GM18868 (cell line): ENCODE measurements at regions not wholly inside any gene's neighbourhood (a gene's known extent, or its start where the extent isn't known, plus 50 kb on each side); places are given as distances from the start of the nearest gene placed in this dataset.
"Not testable (repeated sequence)": the region's sequence is repeated elsewhere in the genome, so short reads cannot be mapped to it uniquely, and the experiment has no call there.

Experiments
- ATAC-seq: cut with Tn5 transposase; IDR thresholded peaks from one replicate; pipeline ENCODE4 v1.9.1; 2021; ENCODE audit warnings: mild to moderate bottlenecking, moderate library complexity; ENCODE audit not compliant: unreplicated experiment

DNA sequence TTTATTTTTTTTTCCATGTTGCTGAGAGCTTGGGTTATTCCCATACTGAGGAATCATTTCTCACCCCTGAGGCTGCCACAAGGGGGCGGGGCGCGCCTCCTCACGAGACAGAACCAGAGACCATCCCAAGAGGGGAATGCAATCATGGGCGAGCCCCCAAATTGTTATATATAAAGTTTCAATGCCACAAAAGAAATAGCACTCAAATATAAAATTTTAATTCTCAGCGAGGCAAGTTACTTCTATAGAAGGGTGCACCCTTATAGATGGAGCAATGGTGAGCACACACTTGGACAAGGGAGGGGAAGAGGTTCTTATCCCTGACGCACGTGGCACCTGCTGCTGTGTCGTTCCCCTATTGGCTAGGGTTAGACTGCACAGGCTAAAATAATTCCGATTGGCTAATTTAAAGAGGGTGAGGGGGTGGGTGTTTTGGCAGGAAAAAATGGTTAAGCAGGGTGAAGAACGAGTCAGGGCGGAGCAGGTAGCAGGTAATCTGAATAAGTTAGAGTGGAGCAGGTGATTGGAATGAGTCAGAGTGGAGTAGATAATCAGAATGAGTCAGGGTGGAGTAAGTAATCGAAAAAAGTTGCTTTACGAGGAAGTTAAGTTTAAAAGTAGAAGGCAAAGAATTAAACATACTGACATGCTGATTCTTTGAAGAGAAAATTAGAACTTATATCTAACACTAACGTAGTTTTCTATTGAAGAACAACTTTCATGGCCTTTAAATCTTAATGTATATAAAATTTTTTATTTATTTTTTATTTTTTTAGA lies 177.5 kb downstream of the MTCL1 start:
- no peak for ATAC-seq

DNA sequence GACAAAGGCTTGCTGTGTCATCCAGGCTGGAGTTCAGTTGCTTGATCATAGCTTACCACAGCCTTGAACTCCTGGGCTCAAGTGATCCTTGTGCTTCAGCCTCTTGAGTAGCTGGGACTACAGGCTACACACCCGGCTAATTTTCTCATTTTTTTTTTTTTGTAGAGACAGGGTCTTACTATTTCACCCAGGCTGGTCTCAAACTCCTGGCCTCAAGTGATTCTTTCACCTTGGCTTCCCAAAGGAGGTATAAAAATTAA lies 178.0 kb downstream of the MTCL1 start:
- ATAC-seq = no peak

DNA sequence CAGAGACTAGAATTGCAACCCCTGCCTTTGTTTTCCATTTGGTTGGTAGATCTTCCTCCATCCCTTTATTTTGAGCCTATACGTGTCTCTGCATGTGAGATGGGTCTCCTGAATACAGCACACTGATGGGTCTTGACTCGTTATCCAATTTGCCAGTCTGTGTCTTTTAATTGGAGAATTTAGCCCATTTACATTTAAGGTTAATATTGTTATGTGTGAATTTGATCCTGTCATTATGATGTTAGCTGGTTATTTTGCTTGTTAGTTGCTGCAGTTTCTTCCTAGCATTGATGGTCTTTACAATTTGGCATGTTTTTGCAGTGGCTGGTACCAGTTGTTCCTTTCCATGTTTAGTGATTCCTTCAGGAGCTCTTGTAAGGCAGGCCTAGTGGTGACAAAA lies 182.5 kb downstream of the MTCL1 start:
- not testable (repeated sequence) for ATAC-seq

DNA sequence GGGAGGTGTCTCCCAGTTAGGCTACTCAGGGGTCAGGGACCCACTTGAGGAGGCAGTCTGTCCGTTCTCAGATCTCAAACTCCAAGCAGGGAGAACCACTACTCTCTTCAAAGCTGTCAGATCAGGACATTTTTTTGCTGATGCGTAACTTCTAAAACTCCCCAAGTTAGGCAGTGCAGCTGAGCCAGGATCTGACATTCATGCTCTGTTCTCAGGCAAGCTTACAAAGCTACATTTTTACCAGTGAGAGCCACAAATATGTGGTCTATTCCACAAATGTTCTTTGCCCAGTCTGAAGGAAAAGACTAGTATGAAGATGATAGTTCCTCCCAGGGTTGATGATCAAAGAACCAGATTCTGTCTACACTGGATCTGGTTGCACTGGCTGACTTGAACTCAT lies 184.1 kb downstream of the MTCL1 start:
- no peak for ATAC-seq

DNA sequence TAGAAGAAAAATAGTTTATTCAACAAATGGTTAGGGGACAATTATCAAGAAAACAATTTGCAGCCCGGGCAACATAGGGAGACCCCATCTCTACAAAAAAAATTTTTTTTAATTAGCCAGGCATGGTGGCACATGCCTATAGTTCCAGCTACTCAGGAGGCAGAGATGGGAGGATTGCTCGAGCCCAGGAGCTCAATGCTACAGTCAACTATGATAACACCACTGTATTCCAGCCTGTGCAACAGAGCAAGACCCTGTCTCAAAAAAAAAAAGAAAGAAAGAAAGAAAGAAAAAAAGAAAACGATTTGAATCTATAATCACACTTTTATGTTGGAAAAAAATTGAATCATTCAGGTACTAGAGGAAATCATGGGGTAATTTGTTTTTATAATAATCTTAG lies 185.1 kb downstream of the MTCL1 start:
- not testable (repeated sequence) for ATAC-seq

DNA sequence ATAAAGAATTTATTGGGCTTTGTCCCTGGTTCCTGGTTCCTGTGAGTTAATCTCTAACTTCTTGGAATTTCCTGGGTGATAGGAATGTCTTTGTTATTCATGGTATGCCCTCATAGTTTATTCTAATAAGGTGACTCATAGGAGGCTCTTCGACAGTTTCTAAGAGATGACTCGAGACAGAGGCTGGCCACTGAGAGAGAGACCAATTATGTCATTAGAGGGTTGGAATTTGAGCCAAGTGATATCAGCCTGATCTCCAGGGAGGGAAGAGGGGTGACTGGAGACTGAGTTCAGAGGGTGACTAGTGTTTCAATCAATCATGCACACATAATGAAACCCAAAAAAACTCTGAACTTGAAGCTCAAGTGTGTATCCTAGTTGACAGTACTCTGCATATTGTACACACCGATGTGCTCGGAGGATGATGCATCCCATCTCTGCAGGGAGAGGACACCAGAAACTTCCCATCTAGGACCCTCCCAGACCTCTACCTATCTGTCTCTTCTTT lies 185.7 kb downstream of the MTCL1 start:
- no peak for ATAC-seq

DNA sequence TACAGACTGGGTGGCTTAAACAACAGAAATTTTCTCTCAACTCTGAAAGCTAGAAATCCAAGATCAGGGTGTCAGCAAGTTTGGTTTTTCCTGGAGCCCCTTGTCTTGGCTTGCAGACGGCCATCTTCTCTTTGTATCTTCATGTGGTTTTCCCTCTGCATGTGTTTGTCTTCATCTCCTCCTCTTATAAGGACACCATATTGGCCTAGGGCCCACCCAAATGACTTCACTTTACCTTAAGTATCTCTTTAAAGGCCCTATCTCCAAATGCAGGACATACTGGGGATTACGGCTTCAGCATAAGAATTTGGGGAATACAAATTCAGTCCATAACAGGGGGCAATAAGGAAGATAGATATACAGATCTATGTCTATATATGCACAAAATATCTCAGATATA lies 187.9 kb downstream of the MTCL1 start:
- ATAC-seq = no peak

DNA sequence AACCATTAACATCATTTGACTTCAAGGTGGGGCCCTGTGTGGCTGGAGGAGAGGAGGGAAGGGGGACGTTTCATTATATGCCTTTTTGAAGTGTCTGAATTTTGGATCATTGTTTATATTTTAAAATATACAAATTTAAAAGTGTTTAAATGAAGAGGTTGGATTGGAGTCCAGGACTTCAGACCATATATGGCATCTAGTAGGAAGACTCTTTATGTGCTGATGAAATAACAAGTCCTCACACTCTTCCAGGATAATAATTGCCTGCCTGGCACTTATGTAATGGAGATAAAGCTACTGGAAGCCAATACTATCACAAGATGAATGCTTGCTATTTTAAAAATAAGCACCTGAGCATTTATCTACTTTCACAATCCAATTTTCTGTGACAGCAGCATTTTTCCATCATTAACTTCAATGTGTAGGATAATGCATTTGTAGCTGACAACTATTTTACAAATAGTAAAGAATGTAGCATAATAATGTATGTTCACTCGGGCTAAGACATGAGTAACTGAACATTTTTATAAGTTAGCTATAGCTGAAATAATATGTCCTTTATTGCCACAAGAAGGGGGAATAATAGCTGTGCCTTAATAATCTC lies 188.4 kb downstream of the MTCL1 start:
- no peak for ATAC-seq

DNA sequence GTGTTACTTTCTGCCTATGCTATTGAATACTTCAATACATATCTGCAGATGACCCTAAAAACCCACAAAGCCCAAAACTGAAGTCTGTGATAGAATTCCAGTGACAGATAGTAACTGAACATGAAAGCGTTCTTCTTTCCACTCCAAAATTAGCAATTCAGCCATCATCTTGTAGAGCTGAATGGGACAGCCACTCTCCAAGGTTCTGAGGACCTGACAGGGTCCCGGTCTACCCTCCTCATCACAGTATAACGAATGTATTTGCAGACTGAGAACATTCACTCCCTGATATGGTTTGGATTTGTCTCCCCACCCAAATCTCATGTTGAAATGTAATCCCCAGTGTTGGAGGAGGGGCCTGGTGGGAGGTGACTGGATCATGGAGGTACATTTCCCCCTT lies 189.5 kb downstream of the MTCL1 start:
- no peak for ATAC-seq

DNA sequence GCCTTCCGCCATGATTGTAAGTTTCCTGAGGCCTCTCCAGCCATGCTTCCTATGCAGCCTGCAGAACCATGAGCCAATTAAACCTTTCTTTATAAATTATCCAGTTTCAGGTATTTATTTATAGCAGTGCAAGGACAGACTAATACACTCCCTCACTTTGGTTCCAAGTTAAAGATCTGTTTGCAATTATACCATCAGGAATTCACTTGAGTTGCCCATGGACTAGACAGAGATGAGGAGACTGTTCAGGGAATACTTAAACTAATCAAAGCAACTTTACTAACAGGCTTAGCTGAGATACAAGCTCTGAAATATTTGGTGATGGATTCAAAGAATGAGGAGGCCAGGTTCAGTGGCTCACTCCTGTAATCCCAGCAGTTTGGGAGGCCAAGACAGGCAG lies 190.0 kb downstream of the MTCL1 start:
- no peak for ATAC-seq

DNA sequence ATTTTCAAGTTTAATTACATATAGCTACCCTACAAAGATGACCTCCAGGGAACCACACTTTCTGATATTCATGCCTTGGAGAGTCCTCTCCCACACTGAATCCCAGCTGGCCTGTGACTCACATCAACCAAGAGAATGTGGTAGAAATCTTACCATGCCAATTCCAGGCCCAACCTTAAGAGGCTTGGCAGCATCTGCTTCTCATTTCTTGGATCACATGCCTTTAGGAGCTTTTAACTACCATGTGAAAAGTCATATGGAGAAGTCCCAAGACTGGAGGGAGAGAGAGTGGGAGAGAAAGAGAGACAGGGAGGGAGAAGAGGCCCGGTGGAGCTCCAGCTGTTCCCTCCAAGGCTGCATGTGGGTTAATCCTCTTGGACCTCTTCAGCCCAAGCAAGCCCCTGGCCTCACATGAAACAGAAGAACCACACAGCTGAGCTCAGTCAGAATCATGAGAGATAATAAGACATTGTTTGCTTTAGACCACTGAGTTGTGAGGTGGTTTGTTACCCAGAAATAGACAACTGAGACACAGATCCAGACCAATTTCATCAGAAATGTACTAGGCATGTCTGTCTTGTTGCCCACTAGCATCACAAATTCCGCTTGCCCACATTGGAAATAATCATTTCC lies 190.7 kb downstream of the MTCL1 start:
- no peak for ATAC-seq

DNA sequence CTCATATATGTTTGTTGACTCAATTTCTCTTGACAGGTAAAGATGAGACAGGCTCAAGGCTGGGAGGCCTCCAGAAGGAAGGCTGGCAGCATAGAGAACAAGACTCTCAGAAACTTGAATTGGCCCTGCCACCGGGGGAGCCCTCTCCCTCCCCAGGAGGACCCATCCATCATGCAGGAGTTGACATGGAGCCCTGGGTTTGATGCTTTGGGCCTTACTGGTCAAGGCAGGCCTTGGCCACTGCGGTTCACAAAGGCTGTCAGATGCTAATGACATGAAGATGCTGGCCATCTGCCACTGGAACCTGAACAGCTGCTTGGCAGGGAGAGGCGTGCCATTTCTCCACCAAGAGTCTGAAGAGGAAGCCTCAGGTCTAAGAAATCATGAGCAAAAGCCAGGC lies 193.6 kb downstream of the MTCL1 start:
- ATAC-seq = no peak

DNA sequence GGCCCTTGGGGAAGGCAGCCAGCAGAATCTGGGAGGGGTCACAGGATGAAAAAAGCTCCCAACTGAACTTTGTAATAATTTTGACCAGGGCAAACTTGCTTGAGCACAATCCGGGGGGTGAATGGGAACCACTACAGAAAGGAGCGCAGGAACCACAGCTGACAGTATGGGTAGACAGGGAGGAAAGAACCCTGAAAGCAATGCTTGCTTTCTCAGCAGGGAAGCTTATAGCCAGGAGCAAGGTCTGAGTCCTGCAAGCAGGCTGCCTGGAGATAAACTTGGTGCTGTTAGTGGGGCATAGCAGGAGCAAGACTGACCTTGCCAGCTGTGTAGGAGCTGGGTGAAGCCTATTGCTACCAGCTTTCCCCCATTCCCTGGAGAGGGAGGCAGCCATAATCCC lies 195.2 kb downstream of the MTCL1 start:
- no peak for ATAC-seq

DNA sequence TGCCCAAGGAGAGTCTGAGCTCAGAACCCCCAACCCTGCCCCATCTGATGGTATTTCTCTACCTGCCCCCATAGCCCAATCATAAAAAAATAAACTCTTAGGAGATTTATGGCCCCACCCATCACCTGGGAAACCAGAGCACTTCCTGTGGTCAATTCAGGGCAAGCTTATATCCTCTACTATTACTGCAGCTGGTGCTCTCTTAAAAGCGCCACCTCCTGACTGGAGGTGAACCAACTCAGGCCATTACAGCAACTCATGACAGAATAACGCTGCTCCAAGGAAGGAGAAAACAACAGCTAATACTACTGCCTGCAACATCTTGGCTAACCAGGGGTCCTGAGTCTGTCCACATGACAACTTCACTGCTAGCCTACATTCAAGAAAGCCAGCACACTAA lies 195.7 kb downstream of the MTCL1 start:
- no peak for ATAC-seq

DNA sequence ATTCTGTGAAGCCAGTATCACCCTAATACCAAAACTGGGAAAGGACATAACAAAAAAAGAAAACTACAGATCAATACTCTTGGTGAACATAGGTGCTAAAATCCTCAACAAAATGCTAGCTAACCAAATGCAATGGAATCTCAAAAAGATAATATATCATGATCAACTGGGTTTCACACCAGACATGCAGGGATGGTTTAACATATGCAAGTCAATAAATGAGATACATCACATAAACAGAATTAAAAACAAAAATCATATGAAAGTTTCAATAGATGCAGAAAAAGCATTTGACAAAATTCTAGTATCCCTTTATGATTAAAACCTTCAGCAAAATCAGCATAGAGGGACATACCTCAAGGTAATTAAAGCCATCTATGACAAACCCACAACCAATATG lies 198.2 kb upstream of the NDUFV2 start:
- no peak for ATAC-seq

DNA sequence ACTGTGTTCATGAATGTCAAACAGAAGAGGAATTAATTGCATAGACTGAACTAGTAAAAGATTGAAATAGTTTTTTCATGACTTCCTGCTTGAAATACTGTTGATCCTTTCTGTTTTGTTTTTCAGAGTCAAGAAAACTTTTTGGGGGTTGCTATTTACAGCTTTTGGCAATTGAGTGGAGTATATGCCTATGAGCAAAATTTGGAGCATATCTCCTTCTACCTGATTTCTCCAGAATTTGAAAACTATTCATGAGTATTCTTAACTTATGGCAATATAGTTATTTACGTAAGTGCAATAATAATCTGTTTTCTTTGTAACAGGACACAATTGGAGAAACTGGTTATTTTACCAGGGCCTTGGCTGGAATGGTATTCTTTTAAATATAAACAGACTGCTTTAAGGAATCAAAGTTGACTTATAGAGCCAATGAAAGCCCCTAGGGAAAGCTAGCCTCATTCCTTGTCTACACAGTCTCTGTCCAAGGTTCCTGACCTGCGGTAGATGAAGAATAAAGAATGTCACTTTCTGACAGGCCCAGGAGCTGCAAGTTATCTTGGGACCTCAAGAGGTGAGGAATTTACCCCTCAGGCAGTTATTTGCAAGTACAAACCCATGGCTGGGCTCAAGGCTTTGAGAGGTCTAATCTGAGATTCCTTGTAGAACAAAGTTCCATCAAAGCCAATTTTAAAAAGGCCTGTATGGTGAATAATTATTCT lies 193.5 kb upstream of the NDUFV2 start:
- ATAC-seq = no peak

DNA sequence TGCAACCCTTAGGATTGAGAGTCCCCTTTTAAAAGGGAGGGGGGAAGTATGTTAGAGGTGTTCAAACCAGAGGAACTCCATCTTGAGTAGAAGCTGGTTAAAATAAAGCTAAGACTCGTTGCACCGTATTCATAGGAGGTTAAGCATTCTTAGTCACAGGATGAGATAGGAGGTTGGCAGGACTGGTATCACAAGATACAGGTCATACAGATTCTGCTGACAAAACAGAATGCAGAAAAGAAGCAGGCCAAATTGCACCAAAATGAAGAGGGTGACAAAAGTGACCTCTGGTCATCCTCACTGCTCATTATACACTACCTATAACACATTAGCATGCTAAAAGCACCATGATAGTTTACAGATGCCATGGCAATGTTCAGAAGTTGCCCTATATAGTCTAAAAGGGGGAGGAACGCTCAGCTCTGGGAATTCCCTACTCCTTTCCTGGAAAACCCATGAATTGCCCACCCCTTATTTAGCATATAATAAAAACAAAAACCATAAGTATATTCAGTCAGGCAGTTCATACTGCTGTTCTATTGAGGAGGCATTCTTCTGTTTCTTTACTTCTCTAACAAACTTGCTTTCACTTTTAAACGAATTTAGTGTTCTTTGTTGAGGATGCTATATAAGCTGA lies 192.2 kb upstream of the NDUFV2 start:
- ATAC-seq = no peak

DNA sequence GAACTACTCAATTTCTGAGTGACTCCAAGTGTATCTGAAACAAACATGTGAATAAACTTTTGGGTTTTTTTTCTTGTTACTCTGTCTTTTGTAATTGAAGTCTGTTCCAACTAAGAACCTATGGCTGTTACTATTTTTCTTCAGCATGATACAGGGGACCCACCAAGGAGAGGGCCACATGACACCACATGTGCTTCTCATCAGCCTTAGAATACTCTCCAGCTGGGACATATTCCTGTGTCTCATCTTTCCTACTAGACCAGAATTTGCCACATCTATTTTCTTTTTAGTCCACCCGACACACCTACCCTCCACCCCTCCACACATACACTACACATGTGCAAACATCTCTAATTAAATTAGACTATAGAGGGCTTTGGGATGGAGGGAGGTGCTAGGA lies 191.7 kb upstream of the NDUFV2 start:
- ATAC-seq = no peak

DNA sequence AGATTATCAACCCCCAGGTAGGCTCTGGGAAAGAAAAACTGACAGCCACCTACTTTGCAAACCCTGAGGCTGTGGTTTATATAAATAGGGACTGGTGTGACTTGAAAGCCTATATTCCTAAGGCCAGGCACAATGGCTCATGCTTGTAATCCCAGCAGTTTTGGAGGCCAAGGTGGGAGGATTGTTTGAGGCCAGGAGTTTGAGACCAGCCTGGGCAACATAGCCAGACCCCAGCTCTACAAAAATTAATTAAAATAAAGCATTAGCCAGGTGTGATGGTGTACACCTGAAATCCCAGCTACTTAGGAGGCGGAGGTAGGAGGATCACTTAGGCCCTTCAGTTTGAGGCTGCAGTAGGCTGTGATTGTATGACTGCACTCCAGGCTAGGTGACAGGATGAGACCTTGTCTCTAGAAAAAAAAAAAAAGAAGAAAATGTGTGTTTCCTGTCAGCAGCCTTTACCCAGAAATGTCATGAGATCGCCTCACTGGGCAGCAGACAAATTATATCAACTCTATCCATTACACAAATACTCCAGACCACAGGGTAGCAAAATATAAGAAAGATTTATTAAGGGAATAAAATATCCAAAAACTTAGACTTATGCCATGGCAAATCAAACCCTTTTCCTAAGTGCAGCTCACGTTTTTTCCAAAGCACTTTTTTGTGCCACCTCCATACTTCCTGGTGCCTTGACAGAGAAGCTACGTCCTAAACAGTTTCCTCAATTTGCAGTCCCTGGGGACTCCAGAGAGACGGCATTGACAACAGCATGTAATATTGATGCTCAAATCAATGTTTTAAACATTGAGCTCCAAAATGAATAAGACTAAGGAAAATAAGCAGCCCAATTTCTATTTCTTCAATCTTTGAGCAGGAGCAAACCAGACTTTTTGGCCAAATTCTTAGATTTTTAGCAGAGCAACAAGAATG lies 190.8 kb upstream of the NDUFV2 start:
- no peak for ATAC-seq
